ENCODE measurements at regions not wholly inside any gene's neighbourhood (a gene's known extent, or its start where the extent isn't known, plus 50 kb on each side); places are given as distances from the start of the nearest gene placed in this dataset.

DNA sequence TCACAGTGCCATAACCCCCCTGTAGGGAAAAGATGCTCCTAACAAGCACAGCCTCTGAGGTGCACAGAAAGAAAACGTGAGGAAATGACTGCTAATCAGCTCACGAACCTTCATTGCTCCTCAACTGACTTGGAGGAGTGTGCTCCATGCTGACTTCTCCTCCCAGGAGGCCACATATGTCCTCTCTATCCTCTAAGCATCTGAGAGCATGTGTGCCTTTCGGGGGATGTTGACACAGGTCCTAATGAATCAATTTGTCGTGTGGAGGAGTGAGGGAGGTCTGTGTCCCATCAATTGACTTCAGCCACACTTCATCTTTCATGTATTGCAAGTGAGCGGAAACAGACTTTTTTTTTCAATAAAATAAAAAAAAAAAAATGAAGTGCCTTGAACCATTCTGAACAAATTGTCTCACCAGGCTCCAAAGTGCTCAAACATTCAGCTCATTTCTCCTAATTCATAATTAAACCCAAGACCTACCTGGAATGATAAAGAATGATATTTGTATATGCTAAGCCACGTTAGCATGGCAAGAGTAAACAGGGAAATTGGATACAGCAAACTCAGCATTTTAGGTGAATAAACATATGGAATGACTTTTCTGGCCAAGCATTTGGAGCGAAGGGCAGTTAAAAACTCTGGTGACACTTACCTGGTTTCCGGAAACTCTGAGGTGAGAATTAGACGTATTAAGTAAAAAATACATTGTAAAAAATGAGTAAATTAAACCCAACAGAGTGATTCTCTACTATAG, 317.6 kb upstream of the FAT3 start:
- no peaks in the 10 kb centered on the region for H3K27me3 ChIP-seq (ENCODE audit: insufficient read depth, poor library complexity, severe bottlenecking)
- no peak overlapping the region for H3K27ac ChIP-seq (replicated peaks)
- H3K4me3 ChIP-seq (replicated peaks; ENCODE audit: insufficient read depth, low read length): no peak overlapping the region
- TF ChIP-seq SPI1 (IDR thresholded peaks at IDR 0.05; ENCODE audit: borderline replicate concordance, low read depth): no peak
- TF ChIP-seq POLR2AphosphoS5 (IDR thresholded peaks at IDR 0.05; ENCODE audit: low read depth): no peak
- TF ChIP-seq, protein P1, sequence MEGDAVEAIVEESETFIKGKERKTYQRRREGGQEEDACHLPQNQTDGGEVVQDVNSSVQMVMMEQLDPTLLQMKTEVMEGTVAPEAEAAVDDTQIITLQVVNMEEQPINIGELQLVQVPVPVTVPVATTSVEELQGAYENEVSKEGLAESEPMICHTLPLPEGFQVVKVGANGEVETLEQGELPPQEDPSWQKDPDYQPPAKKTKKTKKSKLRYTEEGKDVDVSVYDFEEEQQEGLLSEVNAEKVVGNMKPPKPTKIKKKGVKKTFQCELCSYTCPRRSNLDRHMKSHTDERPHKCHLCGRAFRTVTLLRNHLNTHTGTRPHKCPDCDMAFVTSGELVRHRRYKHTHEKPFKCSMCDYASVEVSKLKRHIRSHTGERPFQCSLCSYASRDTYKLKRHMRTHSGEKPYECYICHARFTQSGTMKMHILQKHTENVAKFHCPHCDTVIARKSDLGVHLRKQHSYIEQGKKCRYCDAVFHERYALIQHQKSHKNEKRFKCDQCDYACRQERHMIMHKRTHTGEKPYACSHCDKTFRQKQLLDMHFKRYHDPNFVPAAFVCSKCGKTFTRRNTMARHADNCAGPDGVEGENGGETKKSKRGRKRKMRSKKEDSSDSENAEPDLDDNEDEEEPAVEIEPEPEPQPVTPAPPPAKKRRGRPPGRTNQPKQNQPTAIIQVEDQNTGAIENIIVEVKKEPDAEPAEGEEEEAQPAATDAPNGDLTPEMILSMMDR (IDR thresholded peaks at IDR 0.05; ENCODE audit: insufficient read depth, low read length): no peak
- no peak for TF ChIP-seq GABPA (IDR thresholded peaks at IDR 0.05; ENCODE audit: low read depth)
- TF ChIP-seq, protein P2, sequence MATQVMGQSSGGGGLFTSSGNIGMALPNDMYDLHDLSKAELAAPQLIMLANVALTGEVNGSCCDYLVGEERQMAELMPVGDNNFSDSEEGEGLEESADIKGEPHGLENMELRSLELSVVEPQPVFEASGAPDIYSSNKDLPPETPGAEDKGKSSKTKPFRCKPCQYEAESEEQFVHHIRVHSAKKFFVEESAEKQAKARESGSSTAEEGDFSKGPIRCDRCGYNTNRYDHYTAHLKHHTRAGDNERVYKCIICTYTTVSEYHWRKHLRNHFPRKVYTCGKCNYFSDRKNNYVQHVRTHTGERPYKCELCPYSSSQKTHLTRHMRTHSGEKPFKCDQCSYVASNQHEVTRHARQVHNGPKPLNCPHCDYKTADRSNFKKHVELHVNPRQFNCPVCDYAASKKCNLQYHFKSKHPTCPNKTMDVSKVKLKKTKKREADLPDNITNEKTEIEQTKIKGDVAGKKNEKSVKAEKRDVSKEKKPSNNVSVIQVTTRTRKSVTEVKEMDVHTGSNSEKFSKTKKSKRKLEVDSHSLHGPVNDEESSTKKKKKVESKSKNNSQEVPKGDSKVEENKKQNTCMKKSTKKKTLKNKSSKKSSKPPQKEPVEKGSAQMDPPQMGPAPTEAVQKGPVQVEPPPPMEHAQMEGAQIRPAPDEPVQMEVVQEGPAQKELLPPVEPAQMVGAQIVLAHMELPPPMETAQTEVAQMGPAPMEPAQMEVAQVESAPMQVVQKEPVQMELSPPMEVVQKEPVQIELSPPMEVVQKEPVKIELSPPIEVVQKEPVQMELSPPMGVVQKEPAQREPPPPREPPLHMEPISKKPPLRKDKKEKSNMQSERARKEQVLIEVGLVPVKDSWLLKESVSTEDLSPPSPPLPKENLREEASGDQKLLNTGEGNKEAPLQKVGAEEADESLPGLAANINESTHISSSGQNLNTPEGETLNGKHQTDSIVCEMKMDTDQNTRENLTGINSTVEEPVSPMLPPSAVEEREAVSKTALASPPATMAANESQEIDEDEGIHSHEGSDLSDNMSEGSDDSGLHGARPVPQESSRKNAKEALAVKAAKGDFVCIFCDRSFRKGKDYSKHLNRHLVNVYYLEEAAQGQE (IDR thresholded peaks at IDR 0.05; ENCODE audit: insufficient replicate concordance, low read depth): no peak
- no peak for DNase-seq (ENCODE audit: low read depth in 1 of 2, low spot score in 1 of 2)

DNA sequence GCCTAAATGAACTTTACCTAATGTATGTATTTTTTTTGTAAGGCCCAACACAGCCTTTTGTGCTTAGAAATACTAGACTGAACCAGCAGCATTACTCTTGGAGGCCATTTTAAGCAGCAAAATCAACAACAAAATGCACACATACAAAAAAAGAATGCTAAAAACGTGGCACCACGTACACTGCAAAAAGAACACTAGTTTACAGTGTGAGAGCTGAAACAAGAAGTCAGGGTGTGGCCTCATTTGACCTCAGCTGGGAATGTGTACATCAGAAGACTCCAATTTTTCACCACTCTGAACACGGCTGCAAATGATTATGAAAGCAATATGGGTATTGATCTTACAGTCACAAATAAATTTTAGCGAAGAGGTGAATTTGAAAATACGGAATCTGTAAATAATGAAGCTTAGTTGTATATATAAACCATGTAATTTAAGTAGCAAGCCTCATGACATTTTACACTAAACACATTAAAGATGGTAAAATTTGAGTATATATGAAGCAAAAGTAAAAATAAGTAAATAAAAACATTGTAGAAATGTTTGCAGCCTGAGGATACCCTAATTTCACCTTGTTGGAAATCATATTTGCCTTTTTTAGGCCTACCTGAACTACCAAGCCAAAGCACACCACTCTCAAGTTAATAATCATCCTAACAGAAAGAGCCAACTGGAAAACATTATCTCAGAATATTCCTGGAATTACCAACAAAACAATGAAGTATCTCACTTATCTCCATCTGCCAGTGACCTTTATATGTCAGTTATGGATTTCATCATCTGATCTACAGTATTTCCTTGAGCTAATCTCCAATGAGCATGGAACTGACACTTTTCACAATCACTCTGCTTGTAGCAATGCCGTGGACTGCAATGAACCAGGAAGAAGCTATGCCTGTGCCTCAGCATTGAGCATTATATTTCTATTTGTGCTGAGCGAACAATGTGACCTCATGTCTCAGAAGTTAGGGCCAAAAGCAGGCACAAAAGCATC, 319.5 kb upstream of the FAT3 start:
- no peak overlapping the region for H3K4me3 ChIP-seq (replicated peaks; ENCODE audit: insufficient read depth, low read length)
- DNase-seq (ENCODE audit: low read depth in 1 of 2, low spot score in 1 of 2): no peak
- TF ChIP-seq POLR2AphosphoS5 (IDR thresholded peaks at IDR 0.05; ENCODE audit: low read depth) (no peak), SPI1 (IDR thresholded peaks at IDR 0.05; ENCODE audit: borderline replicate concordance, low read depth) (no peak), GABPA (IDR thresholded peaks at IDR 0.05; ENCODE audit: low read depth) (no peak)
- TF ChIP-seq, protein P2 (IDR thresholded peaks at IDR 0.05; ENCODE audit: insufficient replicate concordance, low read depth): no peak
- TF ChIP-seq, protein P1 (IDR thresholded peaks at IDR 0.05; ENCODE audit: insufficient read depth, low read length): no peak
- H3K27me3 ChIP-seq (ENCODE audit: insufficient read depth, poor library complexity, severe bottlenecking): no peaks in the 10 kb centered on the region
- no peak overlapping the region for H3K27ac ChIP-seq (replicated peaks)

DNA sequence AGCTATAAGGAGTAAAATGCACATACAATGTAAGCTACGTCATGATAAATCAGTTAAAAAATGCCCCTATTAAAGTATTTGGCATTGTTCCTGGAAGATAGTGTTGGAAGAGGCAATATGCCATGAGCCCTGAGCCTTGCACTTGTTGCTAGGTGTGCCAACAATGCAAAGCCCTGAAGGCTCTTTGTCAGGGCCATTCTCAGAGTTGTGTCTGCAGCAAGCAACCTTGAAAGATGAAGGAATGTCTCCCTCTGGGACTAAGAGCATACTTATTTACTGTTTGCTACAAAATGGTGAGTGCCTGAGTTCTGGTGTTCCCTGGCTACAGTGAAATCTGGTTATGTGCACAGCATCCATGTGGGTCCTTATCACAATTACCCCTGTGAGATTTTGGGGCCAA, 322.3 kb upstream of the FAT3 start:
- H3K27me3 ChIP-seq (ENCODE audit: insufficient read depth, poor library complexity, severe bottlenecking): no peaks in the 10 kb centered on the region
- no peak overlapping the region for H3K27ac ChIP-seq (replicated peaks)
- H3K4me3 ChIP-seq (replicated peaks; ENCODE audit: insufficient read depth, low read length): no peak overlapping the region
- no peak for DNase-seq (ENCODE audit: low read depth in 1 of 2, low spot score in 1 of 2)
- TF ChIP-seq, protein P2 (IDR thresholded peaks at IDR 0.05; ENCODE audit: insufficient replicate concordance, low read depth): no peak
- no peak for TF ChIP-seq POLR2AphosphoS5 (IDR thresholded peaks at IDR 0.05; ENCODE audit: low read depth)
